ENCODE measurements at regions not wholly inside any gene's neighbourhood (a gene's known extent, or its start where the extent isn't known, plus 50 kb on each side); places are given as distances from the start of the nearest gene placed in this dataset.
"Not testable (repeated sequence)": the region's sequence is repeated elsewhere in the genome, so short reads cannot be mapped to it uniquely, and the experiment has no call there.

DNA sequence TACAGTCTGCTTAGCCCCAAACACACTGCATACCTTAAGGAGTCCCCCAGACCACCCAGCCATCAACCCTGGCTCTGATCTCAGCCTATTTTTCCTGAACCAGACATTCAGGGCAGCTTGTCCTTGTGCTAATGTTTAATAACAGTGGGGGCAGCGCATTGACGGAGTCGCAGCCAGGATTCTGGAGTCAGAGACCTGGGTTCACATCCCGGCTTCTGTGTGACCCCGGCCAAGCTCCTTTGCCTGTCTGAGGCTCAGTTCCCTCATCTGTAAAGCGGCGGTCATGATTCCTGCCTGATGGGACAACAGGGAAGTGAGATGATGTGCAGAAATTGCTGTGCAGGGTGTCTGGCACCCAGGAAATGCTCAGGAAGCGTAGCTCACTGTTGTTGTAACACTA, 63.1 kb downstream of the MATN1 start:
- DNase-seq, result no peak

DNA sequence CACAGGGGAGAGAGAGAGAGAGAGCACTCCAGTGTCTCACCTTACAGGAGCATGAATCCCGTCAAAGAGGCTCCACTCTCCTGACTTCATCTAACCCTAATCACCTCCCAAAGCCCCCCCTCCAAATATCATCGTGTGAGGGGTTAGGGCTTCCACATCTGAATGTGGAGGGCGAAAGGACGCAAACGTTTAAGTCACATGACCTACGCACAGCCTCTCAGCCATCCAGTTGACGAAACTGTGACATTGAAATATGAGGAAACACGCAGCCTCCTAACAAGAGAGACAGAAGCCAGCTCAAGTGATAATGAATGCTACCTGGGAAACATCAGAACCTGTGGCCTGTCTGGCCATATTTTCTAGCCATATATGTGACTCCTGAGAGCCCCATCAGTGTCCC, 63.7 kb downstream of the MATN1 start:
- no peak for DNase-seq

DNA sequence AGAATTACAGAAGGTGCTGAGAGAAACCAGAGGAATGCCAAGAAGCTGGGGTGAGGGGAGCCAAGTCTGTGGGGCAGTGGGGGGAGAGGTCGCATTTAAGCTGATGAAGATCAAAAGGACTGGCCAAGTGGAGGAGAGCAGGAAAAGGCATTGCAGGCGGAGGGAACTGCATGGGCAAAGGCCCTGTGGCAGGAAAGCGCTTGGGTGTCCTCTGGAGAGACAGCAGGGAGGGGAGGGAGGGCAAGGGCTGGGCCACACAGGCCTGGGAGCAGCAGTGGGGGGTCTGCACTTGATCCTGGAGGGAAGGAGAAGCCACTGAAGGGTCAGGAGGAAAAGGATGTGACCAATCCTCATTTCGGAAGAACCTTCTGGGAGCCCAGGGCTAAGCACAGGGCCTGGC, 65.0 kb downstream of the MATN1 start:
- DNase-seq, result not testable (repeated sequence)

DNA sequence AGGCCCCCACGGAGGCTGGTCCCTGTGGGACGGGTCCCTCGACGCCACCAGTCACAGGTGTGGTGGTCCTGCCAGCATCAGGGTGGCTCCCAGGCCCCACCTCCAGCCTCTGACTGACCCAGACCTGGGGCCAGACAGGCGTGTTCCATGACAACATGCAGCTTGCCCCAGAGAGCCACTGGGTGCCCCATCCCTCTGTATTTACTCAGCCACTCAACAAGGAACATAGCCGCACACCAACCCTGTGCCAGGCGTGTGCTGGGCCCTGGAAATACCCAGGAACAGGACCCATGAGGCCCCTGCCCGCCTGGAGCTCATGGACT, 65.4 kb downstream of the MATN1 start:
- DNase-seq, result no peak

DNA sequence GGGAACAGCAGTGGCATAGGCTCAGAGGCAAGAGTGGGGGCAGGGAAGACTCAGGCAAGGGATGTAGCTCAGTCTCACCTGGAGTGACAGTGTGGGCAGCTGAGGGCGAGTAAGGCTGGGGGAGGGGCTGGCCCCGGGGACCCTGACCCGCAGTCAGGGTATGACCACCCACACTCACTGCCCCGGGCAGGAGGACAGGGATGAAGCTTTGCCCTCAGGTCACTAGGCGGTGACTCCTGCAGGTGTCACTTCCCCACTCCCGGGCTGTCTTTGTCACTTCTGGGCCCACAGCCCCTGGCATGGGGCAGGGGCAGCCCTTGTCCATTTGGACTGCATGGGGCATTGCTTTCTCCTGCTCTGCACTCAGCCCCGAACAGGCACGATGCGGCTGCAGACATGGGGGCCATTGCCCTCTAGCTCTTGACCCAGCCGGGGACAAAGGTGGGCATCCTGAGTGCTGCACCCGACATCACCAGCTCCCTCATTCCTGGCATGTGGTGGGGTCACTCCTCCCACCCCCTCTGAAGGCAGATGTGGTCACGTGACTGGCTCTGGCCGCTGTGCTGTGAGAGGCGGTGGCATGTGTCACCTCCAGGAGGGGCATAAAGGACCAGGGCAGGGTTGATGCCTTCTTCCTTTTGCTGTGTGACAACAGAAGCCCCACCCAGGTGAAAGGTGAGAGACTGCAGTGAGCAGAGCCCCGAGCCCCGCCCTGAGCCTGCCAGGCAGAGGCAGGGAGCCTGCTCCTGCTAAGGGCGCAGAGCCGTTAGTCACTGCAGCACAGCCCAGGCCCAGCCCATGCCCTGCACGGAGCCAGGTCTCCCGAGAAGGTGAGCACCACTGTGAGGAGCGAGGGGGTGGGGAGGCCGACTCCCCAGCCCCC, 66.0 kb downstream of the MATN1 start:
- no peak for DNase-seq

DNA sequence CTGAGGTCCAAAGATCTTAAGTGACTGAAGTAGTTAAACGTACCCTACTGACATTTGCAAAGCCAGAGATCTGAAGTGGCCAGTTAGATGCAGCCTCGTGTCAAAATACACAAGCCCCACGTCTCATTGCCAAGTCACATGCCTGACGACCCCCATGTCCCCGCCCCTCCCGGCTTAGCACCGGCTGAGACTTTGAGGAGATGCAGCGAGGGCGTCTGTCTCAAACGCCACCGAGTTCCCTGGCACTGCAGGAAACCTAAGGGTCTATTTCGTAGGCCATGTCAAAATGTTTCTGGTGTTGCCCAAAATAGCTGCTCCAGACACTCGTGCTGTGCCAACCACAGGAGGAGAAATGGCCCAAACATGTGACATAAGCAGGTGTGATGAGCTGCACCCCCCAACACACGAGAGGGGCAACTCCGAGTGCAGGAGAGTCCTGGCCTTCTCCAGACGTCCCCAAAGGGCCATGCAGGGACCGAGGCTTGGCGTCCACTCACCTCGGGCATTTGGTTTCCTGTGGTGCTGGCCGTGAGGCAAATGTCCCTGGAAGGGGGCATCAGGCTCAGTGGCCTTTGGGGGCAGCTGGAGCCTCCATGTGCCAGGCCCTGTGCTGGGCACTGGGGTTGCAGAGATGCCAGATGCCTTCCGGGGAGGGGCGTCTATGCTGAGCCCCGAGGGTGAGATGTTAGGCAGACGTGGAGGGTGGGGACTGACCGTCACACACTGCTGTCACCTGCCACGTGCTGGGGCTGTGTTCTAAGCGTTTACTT, 67.0 kb downstream of the MATN1 start:
- DNase-seq, result no peak

DNA sequence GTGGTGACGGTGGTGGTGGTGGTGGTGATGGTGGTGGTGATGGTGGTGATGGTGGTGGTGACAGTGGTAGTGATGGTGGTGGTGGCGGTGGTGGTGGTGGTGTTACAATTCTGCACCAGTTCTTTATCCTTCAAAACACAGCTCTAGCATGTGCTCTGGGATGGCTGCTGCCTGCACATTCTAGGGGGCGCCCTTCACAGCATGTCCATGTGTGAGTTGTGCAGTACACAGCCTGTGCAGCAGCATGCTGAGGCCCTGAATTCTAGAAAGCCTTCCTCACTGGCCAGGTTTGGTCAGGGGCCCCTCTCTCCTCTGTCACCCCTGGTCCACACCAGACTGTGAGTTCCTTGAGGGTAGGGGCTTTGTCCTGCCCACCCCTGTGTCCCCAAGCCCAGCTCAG, 67.7 kb downstream of the MATN1 start:
- DNase-seq, result no peak

DNA sequence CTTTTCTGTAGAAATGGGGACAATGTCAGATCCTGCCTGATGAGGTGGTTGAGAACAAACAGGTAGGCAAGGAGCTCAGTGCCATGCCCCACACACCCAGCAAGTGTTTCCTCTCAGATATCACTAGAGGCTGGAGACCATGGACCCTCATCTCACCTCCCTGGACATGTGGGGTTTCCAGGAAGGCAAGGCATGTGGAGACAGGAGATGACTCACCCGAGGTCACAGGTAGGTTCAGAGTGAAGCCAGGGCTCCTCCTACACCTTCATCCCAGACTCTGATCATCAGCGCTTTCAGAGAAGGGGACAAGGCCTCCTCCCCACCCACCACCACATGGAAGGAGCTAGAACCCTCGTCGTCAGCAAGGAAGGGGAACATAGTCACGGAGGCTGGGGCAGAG, 69.2 kb downstream of the MATN1 start:
- no peak for DNase-seq

DNA sequence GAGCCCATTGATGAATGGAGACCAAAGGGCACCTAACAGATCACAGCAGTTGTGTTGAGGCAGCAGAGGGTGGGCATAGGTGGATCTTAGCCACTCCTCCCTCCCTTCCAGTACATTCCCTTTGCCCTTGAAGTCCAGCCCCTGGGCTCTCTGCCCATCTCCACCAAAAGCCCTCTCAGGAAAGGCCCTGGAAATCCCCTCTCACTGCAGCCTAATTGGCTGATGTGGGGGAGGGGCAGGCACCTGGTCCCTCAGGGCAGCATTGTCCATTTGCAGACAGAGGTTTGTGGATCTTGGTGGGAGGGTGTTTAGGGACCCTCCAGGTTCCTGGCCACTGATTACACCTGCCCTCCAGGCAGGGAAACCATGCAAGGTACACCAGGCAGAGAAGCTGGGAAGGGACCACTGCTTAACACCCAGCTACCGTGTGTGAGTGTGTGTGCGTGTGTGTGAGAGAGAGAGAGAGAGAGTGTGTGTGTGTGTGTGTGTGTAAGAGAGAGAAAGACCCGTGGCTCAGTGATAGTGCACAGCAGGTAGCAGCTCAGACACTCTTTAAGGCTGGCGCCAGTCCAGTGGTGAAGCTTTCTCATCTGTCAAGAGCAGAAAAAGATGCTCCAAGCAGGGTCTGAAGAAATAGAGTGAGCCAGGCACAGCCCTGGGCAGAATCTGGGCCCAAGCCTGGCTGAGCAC, 71.1 kb downstream of the MATN1 start:
- DNase-seq, result no peak

DNA sequence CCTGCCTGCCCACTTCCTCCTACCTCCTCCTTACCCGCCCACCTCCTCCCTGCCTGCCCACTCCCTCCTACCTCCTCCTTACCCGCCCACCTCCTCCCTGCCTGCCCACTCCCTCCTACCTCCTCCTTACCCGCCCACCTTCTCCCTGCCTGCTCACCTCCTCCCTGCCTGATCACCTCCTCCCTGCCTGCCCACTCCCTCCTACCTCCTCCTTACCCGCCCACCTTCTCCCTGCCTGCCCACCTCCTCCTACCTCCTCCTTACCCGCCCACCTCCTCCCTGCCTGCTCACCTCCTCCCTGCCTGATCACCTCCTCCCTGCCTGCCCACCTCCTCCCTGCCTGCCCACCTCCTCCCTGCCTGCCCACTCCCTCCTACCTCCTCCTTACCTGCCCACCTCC, 72.0 kb downstream of the MATN1 start:
- not testable (repeated sequence) for DNase-seq

DNA sequence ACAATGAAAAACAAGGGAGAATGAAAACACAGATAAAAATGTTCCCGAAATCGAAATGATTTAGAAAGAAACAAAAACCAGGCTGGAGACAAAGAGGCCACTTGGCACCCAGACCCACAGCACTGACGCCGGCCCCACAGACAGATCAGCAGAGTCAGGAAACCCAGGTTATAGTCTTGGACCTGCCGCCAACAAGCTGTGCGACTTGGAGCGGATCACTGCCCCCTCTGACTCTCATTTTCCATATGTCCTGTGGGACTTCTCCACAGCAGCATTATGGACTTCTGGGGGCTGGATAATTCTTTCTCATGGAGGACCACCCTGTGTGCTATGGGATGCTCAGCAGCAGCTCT, 72.4 kb downstream of the MATN1 start:
- no peak for DNase-seq

DNA sequence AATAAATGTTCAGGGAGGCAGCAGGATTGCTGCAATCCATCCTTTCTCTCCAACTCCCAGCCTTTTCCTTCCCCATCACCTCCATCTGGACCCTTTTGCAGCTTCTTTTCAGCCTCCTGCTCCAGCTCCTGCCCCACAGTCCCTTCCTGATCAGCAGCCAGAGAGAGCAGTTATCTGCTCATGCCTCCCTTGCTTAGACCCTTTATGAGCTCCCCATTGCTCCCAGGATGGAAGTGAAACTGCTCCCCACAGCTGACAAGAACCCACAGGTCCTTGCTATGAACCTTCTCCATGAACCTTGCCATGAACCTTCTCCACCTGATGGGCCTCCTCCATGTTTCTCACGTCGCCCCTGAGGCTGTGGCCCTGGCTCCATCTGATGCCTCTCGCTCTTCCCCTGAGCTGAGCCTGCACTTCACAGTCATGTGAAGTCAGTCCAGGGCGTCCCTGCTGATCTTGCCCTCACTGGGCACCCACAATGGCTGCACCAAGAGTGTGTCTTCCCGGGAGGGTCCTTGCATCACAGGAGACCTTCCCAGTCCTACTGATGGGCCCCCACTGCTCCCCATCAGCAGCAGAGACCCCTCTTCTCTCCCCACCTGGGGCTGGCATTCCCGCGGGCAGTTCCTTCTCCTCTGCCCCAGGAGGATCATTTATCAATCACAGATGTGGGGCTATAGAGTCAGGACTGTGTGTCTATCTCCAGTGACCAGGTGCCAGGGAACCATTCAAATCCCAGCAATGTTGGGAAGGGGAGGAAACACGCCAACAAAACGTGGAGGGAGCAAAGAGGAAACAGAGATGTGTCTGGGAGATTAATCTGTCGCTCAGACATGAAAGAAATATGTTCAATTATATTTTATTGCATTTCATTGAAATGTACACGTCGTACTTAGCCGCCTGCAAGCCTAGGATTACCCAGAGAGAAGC, 73.1 kb downstream of the MATN1 start:
- no peak for DNase-seq

DNA sequence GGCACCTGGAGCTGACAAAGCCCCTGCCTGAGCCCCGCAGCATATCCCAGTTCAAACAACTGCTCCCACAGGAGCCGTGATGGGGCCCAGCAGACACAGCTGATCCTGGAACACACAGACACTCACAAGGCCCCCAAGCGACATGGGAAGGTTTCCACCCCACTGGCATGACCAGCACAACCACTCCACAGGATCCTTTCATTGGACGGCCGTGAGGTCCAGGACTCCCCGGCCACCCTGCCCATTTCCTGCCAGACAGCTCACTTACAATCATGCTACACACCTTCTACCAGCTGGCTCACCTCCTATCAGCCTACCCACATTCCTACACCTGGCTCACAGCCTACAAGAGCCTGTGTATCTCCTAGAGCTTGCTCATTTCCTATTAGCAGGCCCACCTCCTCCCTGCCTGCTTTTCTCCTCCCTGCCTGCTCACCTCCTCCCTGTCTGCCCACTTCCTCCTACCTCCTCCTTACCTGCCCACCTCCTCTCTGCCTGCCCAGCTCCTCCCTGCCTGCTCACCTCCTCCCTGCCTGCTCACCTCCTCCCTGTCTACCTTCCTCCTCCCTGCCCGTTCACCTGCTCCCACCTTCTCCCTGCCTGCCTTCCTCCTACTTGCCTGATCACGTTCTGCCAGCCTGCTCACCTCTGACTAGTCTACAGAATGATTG, 73.9 kb downstream of the MATN1 start:
- no peak for DNase-seq

DNA sequence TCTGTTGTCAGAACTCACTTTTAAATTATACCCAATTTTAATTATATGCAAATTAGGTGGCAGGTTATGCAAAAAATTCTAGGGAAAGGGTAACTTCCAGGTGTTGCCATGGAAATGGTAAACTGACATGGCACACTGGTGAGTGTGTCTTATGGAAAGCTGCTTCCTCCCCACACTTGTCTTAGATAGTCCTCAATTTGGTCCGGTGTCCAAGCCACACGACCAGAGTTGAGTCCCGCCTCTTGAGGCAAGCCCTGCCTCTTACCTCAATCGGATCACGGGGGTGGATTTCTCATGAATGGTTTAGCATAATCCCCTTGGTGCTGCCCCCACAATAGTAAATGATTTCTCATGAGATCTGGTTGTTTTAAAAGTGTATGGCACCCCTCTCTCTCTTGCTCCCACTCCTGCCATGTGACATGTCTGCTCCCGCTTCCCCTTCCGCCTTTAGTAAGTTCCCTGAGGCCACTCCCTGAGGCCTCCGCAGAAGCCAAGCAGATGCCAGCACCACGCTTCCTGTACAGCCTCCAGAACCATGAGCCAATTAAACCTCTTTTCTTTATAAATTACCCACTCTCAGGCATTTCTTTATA, 74.9 kb downstream of the MATN1 start:
- DNase-seq, result no peak

DNA sequence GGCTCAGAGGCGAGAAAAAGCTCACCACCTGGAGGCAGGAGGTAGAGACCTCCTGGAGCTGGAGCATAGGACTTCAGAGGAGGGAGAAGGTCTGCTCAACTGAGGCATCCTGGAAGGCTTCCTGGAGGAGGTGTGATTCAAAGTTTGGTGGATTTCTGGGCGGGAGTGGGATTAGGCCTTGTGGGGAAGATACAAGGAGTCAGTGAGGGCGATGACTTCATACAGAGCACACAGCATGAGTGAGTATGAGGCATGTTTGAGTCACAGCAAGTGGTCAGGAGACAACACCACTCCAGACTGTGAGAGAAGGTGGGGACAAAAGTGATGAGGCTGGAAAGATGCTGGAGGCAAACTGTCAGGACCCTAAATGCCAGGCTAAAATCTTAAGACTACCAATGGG, 77.6 kb downstream of the MATN1 start:
- no peak for DNase-seq

DNA sequence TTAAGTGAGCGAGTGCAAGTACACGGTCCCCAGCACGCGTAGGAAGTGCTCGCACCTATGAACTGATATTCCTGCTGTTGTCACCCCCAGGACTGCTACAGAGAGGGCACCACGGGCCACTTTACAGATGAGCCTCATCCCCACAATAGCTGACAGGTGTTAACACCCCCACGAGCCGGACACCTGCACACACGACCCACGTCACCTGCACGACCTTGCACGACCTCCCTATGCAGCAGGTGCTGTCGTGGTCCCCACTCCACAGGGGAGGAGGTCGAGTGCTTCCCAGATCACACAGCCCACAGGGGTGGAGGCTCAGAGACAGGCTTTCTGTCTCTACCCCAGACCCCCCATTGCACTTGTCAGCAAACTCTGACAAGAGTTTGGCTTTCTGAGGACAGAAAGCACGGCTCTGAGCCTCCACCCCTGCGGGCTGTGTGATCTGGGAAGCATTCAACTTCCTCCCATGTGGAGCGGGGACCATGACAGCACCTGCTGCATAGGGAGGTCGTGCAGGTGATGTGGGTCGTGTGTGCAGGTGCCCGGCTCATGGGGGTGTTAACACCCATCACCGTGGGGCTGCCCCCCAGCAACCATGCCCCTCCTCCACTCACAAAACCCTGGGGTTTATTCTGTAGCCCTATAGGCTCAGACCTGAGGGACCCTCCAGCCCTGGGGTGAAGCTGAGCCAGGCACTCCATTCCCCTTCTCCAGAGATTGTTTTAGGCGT, 80.8 kb downstream of the MATN1 start:
- DNase-seq, result no peak

DNA sequence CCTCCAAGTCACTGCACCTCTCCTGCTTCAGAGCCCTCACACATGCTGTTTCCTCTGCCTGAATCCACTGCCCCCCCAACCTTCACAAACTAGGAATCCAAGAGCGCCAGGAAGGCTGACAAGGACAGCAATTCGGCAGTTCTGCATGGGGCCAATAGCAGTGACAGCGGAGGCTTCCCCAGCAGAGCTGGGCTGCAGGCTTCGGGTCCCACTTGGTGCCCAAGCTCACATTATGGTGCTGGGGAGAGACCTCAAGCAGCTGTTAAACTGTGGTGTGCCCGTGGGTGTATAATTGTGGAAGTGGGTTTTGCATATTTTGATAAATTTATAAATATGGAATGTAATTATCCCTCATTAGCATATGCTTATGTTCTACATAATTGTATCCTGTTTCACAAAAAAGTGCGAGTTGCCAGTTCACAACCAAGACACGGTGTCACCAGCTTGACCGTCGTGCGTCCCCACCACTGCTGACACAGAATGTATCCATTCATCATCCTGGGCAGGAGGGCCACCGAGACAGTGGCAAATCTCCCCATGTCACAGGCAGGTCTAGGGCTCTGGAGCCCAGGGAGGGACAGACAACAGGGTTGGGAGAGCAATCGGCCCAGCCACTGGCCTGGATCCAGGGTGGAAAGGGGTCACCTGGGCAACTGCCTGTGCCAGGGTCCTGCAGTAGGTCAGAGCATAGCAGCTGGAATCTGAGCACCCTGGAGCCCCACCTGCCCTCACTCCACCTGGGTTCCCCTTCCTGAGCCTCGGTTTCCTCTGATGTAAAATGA, 81.6 kb downstream of the MATN1 start:
- DNase-seq, result no peak

DNA sequence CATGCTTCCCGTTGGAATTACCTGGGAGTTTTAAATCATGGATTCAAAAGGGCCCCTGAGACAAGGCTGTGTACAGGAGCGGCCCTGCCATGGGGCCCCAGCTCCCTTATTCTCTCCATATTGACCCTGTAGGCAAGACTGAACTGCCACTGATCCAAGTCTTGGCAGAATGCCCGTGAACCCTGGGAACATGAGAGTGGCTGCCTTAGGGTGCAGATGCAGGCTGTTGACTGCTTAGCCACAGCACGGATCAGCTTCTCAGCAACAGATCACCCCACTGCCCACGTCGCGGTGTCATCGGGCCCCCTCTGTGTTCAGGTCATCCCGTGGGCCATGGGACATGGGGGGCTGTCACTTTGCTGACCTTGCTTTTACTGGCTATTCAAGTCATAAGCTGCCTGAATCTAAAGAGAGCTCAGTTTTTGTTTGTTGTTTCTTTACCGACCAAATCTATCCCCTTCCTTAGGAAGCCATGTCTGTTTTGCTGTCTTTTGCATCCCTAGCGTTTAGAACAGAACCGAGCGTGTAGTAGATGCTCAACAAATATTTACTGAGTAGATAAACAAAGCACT, 83.4 kb downstream of the MATN1 start:
- no peak for DNase-seq

DNA sequence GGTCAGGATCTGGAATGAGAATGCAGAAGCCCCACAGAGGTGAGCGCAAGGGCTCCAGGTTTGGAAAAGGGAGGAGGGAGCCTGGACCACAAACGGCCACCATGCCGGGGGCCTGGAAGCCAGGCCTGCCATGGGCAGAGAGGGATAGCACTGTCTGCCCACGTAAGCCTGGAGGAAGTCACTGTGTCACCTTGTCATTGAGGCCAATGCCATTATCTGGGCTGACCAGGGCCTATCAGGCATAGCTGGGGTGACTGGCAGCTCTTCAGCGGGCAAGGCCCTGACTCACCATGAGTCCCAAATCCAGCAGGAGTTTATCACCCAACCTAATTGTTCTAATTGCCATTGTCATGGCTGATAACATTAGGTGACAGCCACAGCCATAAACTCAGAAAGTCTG, 84.6 kb downstream of the MATN1 start:
- no peak for DNase-seq

DNA sequence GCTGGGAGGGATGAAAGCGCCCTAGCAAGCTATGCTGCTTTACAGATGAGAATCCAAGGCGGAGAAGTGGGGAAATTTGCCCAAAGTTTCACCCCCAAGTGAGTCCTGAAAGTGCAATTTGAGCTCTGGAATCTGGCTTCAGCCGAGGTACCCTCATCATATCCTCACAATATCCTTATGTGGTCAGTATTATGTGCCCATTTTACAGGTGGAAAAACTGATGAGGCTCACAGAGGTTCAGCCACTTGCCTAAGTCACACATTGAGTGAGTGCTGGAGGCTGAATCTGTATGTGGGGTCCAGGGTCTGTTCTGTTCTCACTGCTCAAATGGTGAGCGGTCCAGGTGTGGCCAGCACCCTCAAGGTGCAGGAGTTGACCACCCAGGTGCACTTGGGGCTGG, 85.3 kb downstream of the MATN1 start:
- no peak for DNase-seq
